DOHH2 (cell line): ENCODE measurements at regions not wholly inside any gene's neighbourhood (a gene's known extent, or its start where the extent isn't known, plus 50 kb on each side); places are given as distances from the start of the nearest gene placed in this dataset.
A peak's percentile ranks its signal among the peaks of the same experiment; 100 is the strongest.

Experiments
- H3F3A ChIP-seq: fragments of 200-600 bp; sonication (generic), shearing (Covaris generic); 2 replicates; pipeline ENCODE4 v1.6.0; 2016; ENCODE audit warnings: antibody characterized with exemption, mild to moderate bottlenecking; ENCODE audit not compliant: control insufficient read depth, insufficient read depth
- H3K27ac ChIP-seq: fragments of 200-600 bp; sonication (generic); 2 replicates; pipeline ENCODE4 v1.5.1; 2014; ENCODE audit warnings: low read depth, mild to moderate bottlenecking, low read length, moderate library complexity
- H3K27me3 ChIP-seq: fragments of 200-600 bp; sonication (generic); 2 replicates; pipeline ENCODE4 v1.6.1; 2014; ENCODE audit warnings: mild to moderate bottlenecking, low read length, mixed read lengths; ENCODE audit not compliant: control insufficient read depth
- H3K36me3 ChIP-seq: fragments of 200-600 bp; sonication (generic); 2 replicates; pipeline ENCODE4 v1.6.1; 2014; ENCODE audit warnings: mild to moderate bottlenecking, low read length, moderate library complexity, mixed read lengths; ENCODE audit not compliant: control insufficient read depth
- H3K4me1 ChIP-seq: fragments of 200-600 bp; sonication (generic); 2 replicates; pipeline ENCODE4 v1.6.1; 2014; ENCODE audit warnings: mild to moderate bottlenecking, low read length, mixed read lengths; ENCODE audit not compliant: control insufficient read depth
- H3K4me2 ChIP-seq: fragments of 200-600 bp; sonication (generic); 2 replicates; pipeline ENCODE4 v1.6.0; 2014; ENCODE audit warnings: mild to moderate bottlenecking, low read length, moderate library complexity
- H3K4me3 ChIP-seq: fragments of 200-600 bp; sonication (generic); 2 replicates; pipeline ENCODE4 v1.5.1; 2014; ENCODE audit warnings: mild to moderate bottlenecking, low read length, mixed read lengths
- H3K79me2 ChIP-seq: fragments of 200-600 bp; sonication (generic); 2 replicates; pipeline ENCODE4 v1.6.1; 2014; ENCODE audit warnings: mild to moderate bottlenecking, low read length, mixed read lengths; ENCODE audit not compliant: control insufficient read depth
- H3K9me2 ChIP-seq: fragments of 200-600 bp; sonication (generic); replicated peaks from 2 replicates; pipeline ENCODE4 v1.6.1; 2014; ENCODE audit warnings: mild to moderate bottlenecking, low read length, mixed read lengths; ENCODE audit not compliant: control insufficient read depth
- H3K9me3 ChIP-seq: fragments of 200-600 bp; sonication (generic); 2 replicates; pipeline ENCODE4 v1.6.1; 2014; ENCODE audit warnings: antibody characterized with exemption, low read length, mixed read lengths; ENCODE audit not compliant: control insufficient read depth, insufficient read depth
- H4K20me1 ChIP-seq: fragments of 200-600 bp; sonication (generic); 2 replicates; pipeline ENCODE4 v1.6.0; 2014; ENCODE audit warnings: low read depth, mild to moderate bottlenecking, antibody characterized with exemption, low read length, moderate library complexity; ENCODE audit not compliant: control insufficient read depth, insufficient read depth
- EZH2phosphoT487 ChIP-seq: fragments of 200-600 bp; sonication (generic); IDR thresholded peaks from 2 replicates; pipeline ENCODE4 v1.6.1; 2017; ENCODE audit warnings: borderline replicate concordance, mild to moderate bottlenecking, antibody characterized with exemption, low read length, moderate library complexity, mixed read lengths
- TF ChIP-seq, protein P1 (sequence below): fragments of 200-600 bp; sonication (generic); IDR thresholded peaks from one replicate; pipeline ENCODE4 v1.5.1; 2014; ENCODE audit warnings: antibody characterized with exemption, mild to moderate bottlenecking, low read depth, low read length; ENCODE audit not compliant: poor library complexity, severe bottlenecking

- no peaks in the 10 kb centered on the region for H3K9me3 ChIP-seq
- peaks cover 5% of the 10 kb centered on the region; the same call in 1 of the 2 replicates for H3K4me1 ChIP-seq
- H3K27me3 ChIP-seq, result no peaks in the 10 kb centered on the region; the same call in 1 of the 2 replicates
- H4K20me1 ChIP-seq, result no peaks in the 10 kb centered on the region
- H3K36me3 ChIP-seq, result no peaks in the 10 kb centered on the region
- no peak overlapping the region for H3K4me3 ChIP-seq
- H3F3A ChIP-seq, result no peaks in the 10 kb centered on the region
- H3K27ac ChIP-seq, result no peak overlapping the region
- H3K9me2 ChIP-seq, result no peaks in the 10 kb centered on the region
- no peak overlapping the region for H3K4me2 ChIP-seq
- no peaks in the 10 kb centered on the region for H3K79me2 ChIP-seq
- TF ChIP-seq, protein P1, sequence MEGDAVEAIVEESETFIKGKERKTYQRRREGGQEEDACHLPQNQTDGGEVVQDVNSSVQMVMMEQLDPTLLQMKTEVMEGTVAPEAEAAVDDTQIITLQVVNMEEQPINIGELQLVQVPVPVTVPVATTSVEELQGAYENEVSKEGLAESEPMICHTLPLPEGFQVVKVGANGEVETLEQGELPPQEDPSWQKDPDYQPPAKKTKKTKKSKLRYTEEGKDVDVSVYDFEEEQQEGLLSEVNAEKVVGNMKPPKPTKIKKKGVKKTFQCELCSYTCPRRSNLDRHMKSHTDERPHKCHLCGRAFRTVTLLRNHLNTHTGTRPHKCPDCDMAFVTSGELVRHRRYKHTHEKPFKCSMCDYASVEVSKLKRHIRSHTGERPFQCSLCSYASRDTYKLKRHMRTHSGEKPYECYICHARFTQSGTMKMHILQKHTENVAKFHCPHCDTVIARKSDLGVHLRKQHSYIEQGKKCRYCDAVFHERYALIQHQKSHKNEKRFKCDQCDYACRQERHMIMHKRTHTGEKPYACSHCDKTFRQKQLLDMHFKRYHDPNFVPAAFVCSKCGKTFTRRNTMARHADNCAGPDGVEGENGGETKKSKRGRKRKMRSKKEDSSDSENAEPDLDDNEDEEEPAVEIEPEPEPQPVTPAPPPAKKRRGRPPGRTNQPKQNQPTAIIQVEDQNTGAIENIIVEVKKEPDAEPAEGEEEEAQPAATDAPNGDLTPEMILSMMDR, result peak; percentile 53
- TF ChIP-seq EZH2phosphoT487, result no peak
Observed at GRCh38 chr10:60444494-60445064, 54.9 kb upstream of the ANK3 start.

DNA sequence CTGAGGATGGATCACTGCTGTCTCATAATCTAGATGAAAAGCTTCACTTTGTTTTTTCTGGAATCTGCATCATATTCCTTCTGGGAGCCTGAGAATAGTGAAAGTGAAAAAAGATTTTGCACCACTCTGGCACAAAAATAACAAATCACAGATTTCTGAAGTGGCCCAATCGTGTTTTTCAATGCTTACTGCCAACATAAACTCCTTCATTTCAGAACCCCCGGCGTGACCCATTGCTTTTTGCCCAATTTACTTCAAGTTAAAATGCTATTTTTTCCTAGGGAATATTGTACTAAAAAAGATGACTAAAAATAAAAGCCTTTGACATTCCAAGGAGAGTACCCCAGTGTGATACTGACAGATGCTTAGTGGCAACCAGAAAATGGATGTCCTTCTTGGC, 53.7 kb upstream of the ANK3 start:
- Histone ChIP-seq H3F3A (no peaks in the 10 kb centered on the region), H3K9me3 (no peaks in the 10 kb centered on the region), H4K20me1 (no peaks in the 10 kb centered on the region), H3K79me2 (no peaks in the 10 kb centered on the region), H3K4me2 (no peak overlapping the region), H3K4me3 (no peak overlapping the region), H3K27me3 (no peaks in the 10 kb centered on the region; the same call in 1 of the 2 replicates), H3K27ac (no peak overlapping the region), H3K36me3 (no peaks in the 10 kb centered on the region), H3K9me2 (no peaks in the 10 kb centered on the region), H3K4me1 (peaks cover 5% of the 10 kb centered on the region; the same call in 1 of the 2 replicates)
- TF ChIP-seq, protein P1, result no peak
- no peak for TF ChIP-seq EZH2phosphoT487

- Histone ChIP-seq H3K27me3 (no peaks in the 10 kb centered on the region), H3K9me3 (no peaks in the 10 kb centered on the region), H3K9me2 (no peaks in the 10 kb centered on the region), H3K4me3 (no peak overlapping the region), H3F3A (no peaks in the 10 kb centered on the region), H3K4me1 (peaks cover 8% of the 10 kb centered on the region), H3K27ac (no peak overlapping the region), H3K36me3 (no peaks in the 10 kb centered on the region), H3K79me2 (no peaks in the 10 kb centered on the region), H4K20me1 (no peaks in the 10 kb centered on the region), H3K4me2 (no peak overlapping the region)
- TF ChIP-seq, protein P1, result peak; percentile 66
- no peak for TF ChIP-seq EZH2phosphoT487
Observed at GRCh38 chr10:60441515-60441914, 51.8 kb upstream of the ANK3 start.
